ENCODE measurements at regions not wholly inside any gene's neighbourhood (a gene's known extent, or its start where the extent isn't known, plus 50 kb on each side); places are given as distances from the start of the nearest gene placed in this dataset.

DNA sequence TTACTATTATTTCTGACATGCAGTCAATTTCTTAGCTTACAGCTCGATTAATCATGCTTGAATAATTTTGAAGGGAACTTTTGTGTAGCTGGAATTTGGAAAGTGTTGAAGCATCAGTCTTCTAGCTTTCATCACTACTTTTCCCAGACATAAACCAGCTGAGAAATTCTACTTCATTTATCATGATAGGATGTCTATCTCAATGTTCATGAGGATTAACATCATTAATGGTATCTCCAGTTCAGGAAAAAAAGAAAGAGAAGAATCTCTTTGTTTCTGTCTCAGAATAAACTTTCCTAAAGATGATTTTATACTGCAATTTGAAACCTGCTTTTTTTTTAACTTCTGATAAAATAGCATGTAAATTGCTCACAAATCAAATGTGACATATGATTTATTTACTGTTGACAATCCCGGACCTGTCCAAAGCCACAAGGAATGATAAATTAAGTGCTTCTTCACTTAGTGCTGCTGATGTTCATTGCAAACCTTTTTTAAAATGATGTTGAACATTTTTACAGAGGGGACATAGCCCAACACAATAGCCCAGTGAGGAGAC is 412.1 kb upstream of the CLINT1 start:
- no peak overlapping the region for H3K4me2 ChIP-seq (ENCODE audit: low read length)
- no peaks in the 10 kb centered on the region for H3K36me3 ChIP-seq (ENCODE audit: insufficient read depth, low read length)
- H3F3A ChIP-seq (ENCODE audit: insufficient read depth, low read length): no peaks in the 10 kb centered on the region
- no peak overlapping the region for H3K27ac ChIP-seq (ENCODE audit: low read depth, low read length, poor library complexity, severe bottlenecking)
- no peak overlapping the region for H3K4me3 ChIP-seq (ENCODE audit: low read depth, low read length, poor library complexity, severe bottlenecking)
- no peak overlapping the region for H2AFZ ChIP-seq (ENCODE audit: low read length)
- H3K27me3 ChIP-seq (ENCODE audit: insufficient read depth, low read length): no peaks in the 10 kb centered on the region
- H3K9me2 ChIP-seq (ENCODE audit: low read depth, low read length): no peaks in the 10 kb centered on the region
- H3K9me3 ChIP-seq (ENCODE audit: low read length): 0 out of 2 replicates have a peak, but pooled peaks cover 4% of the 10 kb centered on the region
- TF ChIP-seq EZH2 (IDR thresholded peaks at IDR 0.05; ENCODE audit: borderline replicate concordance, low read length): no peak
- TF ChIP-seq, protein P1, sequence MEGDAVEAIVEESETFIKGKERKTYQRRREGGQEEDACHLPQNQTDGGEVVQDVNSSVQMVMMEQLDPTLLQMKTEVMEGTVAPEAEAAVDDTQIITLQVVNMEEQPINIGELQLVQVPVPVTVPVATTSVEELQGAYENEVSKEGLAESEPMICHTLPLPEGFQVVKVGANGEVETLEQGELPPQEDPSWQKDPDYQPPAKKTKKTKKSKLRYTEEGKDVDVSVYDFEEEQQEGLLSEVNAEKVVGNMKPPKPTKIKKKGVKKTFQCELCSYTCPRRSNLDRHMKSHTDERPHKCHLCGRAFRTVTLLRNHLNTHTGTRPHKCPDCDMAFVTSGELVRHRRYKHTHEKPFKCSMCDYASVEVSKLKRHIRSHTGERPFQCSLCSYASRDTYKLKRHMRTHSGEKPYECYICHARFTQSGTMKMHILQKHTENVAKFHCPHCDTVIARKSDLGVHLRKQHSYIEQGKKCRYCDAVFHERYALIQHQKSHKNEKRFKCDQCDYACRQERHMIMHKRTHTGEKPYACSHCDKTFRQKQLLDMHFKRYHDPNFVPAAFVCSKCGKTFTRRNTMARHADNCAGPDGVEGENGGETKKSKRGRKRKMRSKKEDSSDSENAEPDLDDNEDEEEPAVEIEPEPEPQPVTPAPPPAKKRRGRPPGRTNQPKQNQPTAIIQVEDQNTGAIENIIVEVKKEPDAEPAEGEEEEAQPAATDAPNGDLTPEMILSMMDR (IDR thresholded peaks at IDR 0.05; ENCODE audit: low read length): no peak
- H3K4me1 ChIP-seq (ENCODE audit: insufficient read depth, low read length, severe bottlenecking): no peaks in the 10 kb centered on the region
- H3K79me2 ChIP-seq (ENCODE audit: insufficient read depth, low read length): no peaks in the 10 kb centered on the region
- H4K20me1 ChIP-seq (ENCODE audit: insufficient read depth, low read length): no peaks in the 10 kb centered on the region
- no peak overlapping the region for H3K9ac ChIP-seq (ENCODE audit: low read length)

DNA sequence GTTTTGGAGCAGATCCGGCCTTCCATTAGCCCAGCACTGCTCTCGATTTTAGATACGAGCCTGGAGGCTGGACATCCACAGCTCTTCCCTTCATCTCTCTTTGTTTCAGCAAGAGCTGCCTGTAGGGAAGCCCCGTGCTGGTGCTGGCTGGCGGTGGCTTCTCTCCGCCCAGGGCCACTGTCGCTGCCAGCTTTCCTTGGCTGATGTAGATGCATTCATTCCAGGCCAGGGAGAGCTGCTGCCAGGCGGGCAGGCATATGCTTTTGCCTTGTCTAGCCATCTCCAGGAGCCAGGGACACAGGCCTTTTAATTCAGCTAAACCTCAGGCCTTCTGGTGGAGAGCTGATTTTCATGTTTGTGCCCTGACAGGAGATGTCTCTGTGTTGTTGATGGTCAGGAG is 409.3 kb upstream of the CLINT1 start:
- Histone ChIP-seq H2AFZ (ENCODE audit: low read length) (no peak overlapping the region), H3K9me2 (ENCODE audit: low read depth, low read length) (no peaks in the 10 kb centered on the region), H3K4me2 (ENCODE audit: low read length) (no peak overlapping the region), H4K20me1 (ENCODE audit: insufficient read depth, low read length) (no peaks in the 10 kb centered on the region), H3K27ac (ENCODE audit: low read depth, low read length, poor library complexity, severe bottlenecking) (no peak overlapping the region), H3K27me3 (ENCODE audit: insufficient read depth, low read length) (no peaks in the 10 kb centered on the region), H3F3A (ENCODE audit: insufficient read depth, low read length) (no peaks in the 10 kb centered on the region), H3K9ac (ENCODE audit: low read length) (no peak overlapping the region), H3K9me3 (ENCODE audit: low read length) (0 out of 2 replicates have a peak, but pooled peaks cover 4% of the 10 kb centered on the region), H3K79me2 (ENCODE audit: insufficient read depth, low read length) (no peaks in the 10 kb centered on the region), H3K4me1 (ENCODE audit: insufficient read depth, low read length, severe bottlenecking) (no peaks in the 10 kb centered on the region), H3K36me3 (ENCODE audit: insufficient read depth, low read length) (no peaks in the 10 kb centered on the region), H3K4me3 (ENCODE audit: low read depth, low read length, poor library complexity, severe bottlenecking) (no peak overlapping the region)
- TF ChIP-seq EZH2 (IDR thresholded peaks at IDR 0.05; ENCODE audit: borderline replicate concordance, low read length): no peak
- TF ChIP-seq, protein P1 (IDR thresholded peaks at IDR 0.05; ENCODE audit: low read length): no peak

DNA sequence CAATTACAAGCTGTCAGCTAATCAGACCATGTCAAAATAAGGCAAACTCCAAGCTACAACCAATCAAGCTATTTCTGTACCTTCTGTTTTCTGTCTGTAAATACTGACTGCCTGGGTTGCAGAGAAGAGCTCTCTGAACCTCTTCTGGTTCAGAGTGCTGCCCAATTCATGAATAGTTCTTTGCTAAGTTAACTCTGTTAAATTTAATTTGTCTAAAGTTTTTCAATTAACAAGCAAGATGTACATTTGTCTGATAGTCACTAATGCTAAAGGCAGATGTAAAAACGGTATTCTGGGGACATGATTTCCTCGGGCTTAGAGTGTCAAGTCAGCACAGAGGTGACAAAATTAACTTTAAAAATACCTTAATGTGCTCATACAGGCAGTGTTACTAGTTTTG is 408.3 kb upstream of the CLINT1 start:
- Histone ChIP-seq H3K9ac (ENCODE audit: low read length) (no peak overlapping the region), H3K27ac (ENCODE audit: low read depth, low read length, poor library complexity, severe bottlenecking) (no peak overlapping the region), H3K9me2 (ENCODE audit: low read depth, low read length) (no peaks in the 10 kb centered on the region), H3K4me3 (ENCODE audit: low read depth, low read length, poor library complexity, severe bottlenecking) (no peak overlapping the region), H3K4me2 (ENCODE audit: low read length) (no peak overlapping the region), H3F3A (ENCODE audit: insufficient read depth, low read length) (no peaks in the 10 kb centered on the region), H3K27me3 (ENCODE audit: insufficient read depth, low read length) (no peaks in the 10 kb centered on the region), H4K20me1 (ENCODE audit: insufficient read depth, low read length) (no peaks in the 10 kb centered on the region), H3K9me3 (ENCODE audit: low read length) (0 out of 2 replicates have a peak, but pooled peaks cover 4% of the 10 kb centered on the region), H2AFZ (ENCODE audit: low read length) (no peak overlapping the region), H3K4me1 (ENCODE audit: insufficient read depth, low read length, severe bottlenecking) (no peaks in the 10 kb centered on the region), H3K36me3 (ENCODE audit: insufficient read depth, low read length) (no peaks in the 10 kb centered on the region), H3K79me2 (ENCODE audit: insufficient read depth, low read length) (no peaks in the 10 kb centered on the region)
- TF ChIP-seq, protein P1 (IDR thresholded peaks at IDR 0.05; ENCODE audit: low read length): no peak
- TF ChIP-seq EZH2 (IDR thresholded peaks at IDR 0.05; ENCODE audit: borderline replicate concordance, low read length): no peak
